ENCODE measurements at regions not wholly inside any gene's neighbourhood (a gene's known extent, or its start where the extent isn't known, plus 50 kb on each side); places are given as distances from the start of the nearest gene placed in this dataset.

- no peak for DNase-seq (ENCODE audit: low spot score)
- TF ChIP-seq CTCF (IDR thresholded peaks at IDR 0.05; ENCODE audit: borderline replicate concordance, control extremely low read depth, extremely low read depth, insufficient read depth, missing control alignments): no peak
- in situ Hi-C loops (cut with MboI; ENCODE audit: low sequenced_read_pairs, unreplicated experiment): no loop called here
Measured at GRCh38 chr1:188237573-188238348, 1409.0 kb downstream of the PLA2G4A start.

- TF ChIP-seq CTCF (IDR thresholded peaks at IDR 0.05; ENCODE audit: borderline replicate concordance, control extremely low read depth, extremely low read depth, insufficient read depth, missing control alignments): no peak
- no peak for DNase-seq (ENCODE audit: low spot score)
- in situ Hi-C loops (cut with MboI; ENCODE audit: low sequenced_read_pairs, unreplicated experiment): no loop called here
Measured at GRCh38 chr1:188240772-188241406, 1412.1 kb downstream of the PLA2G4A start.

GRCh38 chr1:188241629-188242028, 1412.9 kb downstream of the PLA2G4A start:
- no peak for DNase-seq (ENCODE audit: low spot score)
- in situ Hi-C loops (cut with MboI; ENCODE audit: low sequenced_read_pairs, unreplicated experiment): no loop called here
- no peak for TF ChIP-seq CTCF (IDR thresholded peaks at IDR 0.05; ENCODE audit: borderline replicate concordance, control extremely low read depth, extremely low read depth, insufficient read depth, missing control alignments)

GRCh38 chr1:188243456-188243855, 1414.7 kb downstream of the PLA2G4A start:
- no peak for TF ChIP-seq CTCF (IDR thresholded peaks at IDR 0.05; ENCODE audit: borderline replicate concordance, control extremely low read depth, extremely low read depth, insufficient read depth, missing control alignments)
- no peak for DNase-seq (ENCODE audit: low spot score)
- in situ Hi-C loops (cut with MboI; ENCODE audit: low sequenced_read_pairs, unreplicated experiment): no loop called here

- in situ Hi-C loops (cut with MboI; ENCODE audit: low sequenced_read_pairs, unreplicated experiment): no loop called here
- TF ChIP-seq CTCF (IDR thresholded peaks at IDR 0.05; ENCODE audit: borderline replicate concordance, control extremely low read depth, extremely low read depth, insufficient read depth, missing control alignments): no peak
- DNase-seq (ENCODE audit: low spot score): no peak
Measured at GRCh38 chr1:188244681-188245080, 1415.9 kb downstream of the PLA2G4A start.

GRCh38 chr1:188247255-188247654, 1418.5 kb downstream of the PLA2G4A start:
- TF ChIP-seq CTCF (IDR thresholded peaks at IDR 0.05; ENCODE audit: borderline replicate concordance, control extremely low read depth, extremely low read depth, insufficient read depth, missing control alignments): no peak

More at GRCh38 chr1:188247255-188247654, 1418.5 kb downstream of the PLA2G4A start:
- DNase-seq (ENCODE audit: low spot score): no peak
- in situ Hi-C loops (cut with MboI; ENCODE audit: low sequenced_read_pairs, unreplicated experiment): no loop called here

Measured in GM13976 (cell line).